Ascending aorta (tissue), 2 donors: ENCODE measurements at regions not wholly inside any gene's neighbourhood (a gene's known extent, or its start where the extent isn't known, plus 50 kb on each side); places are given as distances from the start of the nearest gene placed in this dataset.

ENCODE experiments used
- DNase-seq, 2 donors: peaks; one replicate each; pipeline ENCODE4 v3.0.0-alpha.2; 2019; ENCODE audit warnings: low spot score in 2 of 2
- H3K27ac ChIP-seq, 2 donors: fragments of 200-600 bp; sonication (generic); one replicate each; pipeline ENCODE4 v1.5.1; 2016 to 2017; ENCODE audit warnings: mild to moderate bottlenecking in 1 of 2
- H3K27me3 ChIP-seq: fragments of 200-600 bp; sonication (generic); one replicate; pipeline ENCODE4 v1.5.1; 2017
- H3K36me3 ChIP-seq, 2 donors: fragments of 200-600 bp; sonication (generic); one replicate each; pipeline ENCODE4 v1.5.1; 2016
- H3K4me1 ChIP-seq, 2 donors: fragments of 200-600 bp; sonication (generic); one replicate each; pipeline ENCODE4 v1.5.1; 2016 to 2017; ENCODE audit warnings: mild to moderate bottlenecking in 1 of 2
- H3K4me3 ChIP-seq, 2 donors: fragments of 200-600 bp; sonication (generic); one replicate each; pipeline ENCODE4 v1.5.1; 2016 to 2017; ENCODE audit warnings: mild to moderate bottlenecking in 1 of 2
- H3K9me3 ChIP-seq, 2 donors: fragments of 200-600 bp; sonication (generic); one replicate each; pipeline ENCODE4 v1.5.1; 2016
- intact Hi-C: fragments of 100-400 bp; cut with DNase I; formaldehyde crosslinking; loops from one replicate; pipeline ENCODE4 v1.15.1; 2023
- TF ChIP-seq, protein P1 (sequence below), 3 experiments: fragments of 200-600 bp in 2 of 3; fragments of 450-650 bp in 1 of 3; sonication (generic) in 2 of 3; IDR thresholded peaks; one replicate each; pipeline ENCODE4 v1.5.1; 2016 to 2019; ENCODE audit warnings: antibody characterized with exemption in 3 of 3, mild to moderate bottlenecking in 1 of 3, moderate library complexity in 1 of 3

DNA sequence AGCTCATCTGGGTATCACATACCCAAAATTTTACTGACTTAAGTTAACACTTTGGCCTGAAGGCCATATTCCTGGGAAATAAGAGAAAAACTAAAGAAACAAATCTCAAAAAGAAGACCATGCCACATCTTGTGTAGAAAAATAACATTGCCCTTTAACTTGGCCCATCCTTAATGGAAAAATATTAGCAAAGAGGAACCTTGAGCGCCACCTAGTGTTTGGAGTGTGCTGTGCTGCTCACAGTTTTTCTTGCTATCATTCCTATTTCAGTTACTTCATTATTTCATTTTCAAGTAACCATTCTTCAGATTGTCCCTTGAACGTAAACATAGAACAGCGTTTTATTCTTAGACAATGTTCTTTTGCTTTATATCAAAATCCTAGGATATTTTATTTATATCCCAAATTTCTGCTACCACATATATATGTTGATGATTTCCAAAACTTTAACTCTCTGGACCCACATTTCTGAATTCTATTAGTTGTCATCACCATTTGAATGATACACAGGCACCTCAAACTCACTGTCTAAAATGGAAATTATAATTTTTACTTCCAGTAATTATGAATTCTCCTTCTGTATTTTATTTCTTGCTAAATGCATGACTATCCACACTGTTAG lies 999.0 kb upstream of the ADGRL3 start:
- TF ChIP-seq, protein P1, sequence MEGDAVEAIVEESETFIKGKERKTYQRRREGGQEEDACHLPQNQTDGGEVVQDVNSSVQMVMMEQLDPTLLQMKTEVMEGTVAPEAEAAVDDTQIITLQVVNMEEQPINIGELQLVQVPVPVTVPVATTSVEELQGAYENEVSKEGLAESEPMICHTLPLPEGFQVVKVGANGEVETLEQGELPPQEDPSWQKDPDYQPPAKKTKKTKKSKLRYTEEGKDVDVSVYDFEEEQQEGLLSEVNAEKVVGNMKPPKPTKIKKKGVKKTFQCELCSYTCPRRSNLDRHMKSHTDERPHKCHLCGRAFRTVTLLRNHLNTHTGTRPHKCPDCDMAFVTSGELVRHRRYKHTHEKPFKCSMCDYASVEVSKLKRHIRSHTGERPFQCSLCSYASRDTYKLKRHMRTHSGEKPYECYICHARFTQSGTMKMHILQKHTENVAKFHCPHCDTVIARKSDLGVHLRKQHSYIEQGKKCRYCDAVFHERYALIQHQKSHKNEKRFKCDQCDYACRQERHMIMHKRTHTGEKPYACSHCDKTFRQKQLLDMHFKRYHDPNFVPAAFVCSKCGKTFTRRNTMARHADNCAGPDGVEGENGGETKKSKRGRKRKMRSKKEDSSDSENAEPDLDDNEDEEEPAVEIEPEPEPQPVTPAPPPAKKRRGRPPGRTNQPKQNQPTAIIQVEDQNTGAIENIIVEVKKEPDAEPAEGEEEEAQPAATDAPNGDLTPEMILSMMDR (IDR thresholded peaks at IDR 0.05), result peak in 2 of 3 experiments; percentile 76 to 84
- Histone ChIP-seq H3K27me3 (no peaks in the 10 kb centered on the region), H3K9me3 (no peaks in the 10 kb centered on the region), H3K4me1 (no peaks in the 10 kb centered on the region), H3K4me3 (no peak overlapping the region), H3K36me3 (no peaks in the 10 kb centered on the region), H3K27ac (no peak overlapping the region)
- intact Hi-C loops, result no loop called here
- DNase-seq, result no peak

DNA sequence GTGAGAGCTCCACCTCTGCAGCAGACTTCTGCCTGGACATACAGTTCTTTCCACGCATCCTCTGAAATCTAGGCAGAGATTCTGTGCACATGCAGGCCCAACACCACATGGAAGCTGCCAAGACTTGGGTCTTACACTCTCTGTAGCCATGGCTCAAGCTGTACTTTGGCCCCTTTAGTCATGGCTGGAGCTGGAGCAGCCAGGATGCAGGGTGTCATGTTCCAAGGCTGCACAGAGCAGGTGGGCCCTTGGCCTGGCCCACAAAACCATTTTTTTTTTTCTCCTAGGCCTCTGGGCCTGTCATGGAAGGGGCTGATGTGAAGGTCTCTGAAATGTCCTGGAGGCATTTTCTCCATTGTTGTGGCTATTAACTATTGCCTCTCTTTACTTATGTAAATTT lies 990.5 kb upstream of the ADGRL3 start:
- no peaks in the 10 kb centered on the region for H3K36me3 ChIP-seq
- no peak overlapping the region for H3K4me3 ChIP-seq
- intact Hi-C loops, result no loop called here
- H3K9me3 ChIP-seq, result no peaks in the 10 kb centered on the region
- no peaks in the 10 kb centered on the region for H3K4me1 ChIP-seq
- TF ChIP-seq, protein P1 (IDR thresholded peaks at IDR 0.05), result no peak
- no peak overlapping the region for H3K27ac ChIP-seq
- no peaks in the 10 kb centered on the region for H3K27me3 ChIP-seq
- DNase-seq, result no peak

DNA sequence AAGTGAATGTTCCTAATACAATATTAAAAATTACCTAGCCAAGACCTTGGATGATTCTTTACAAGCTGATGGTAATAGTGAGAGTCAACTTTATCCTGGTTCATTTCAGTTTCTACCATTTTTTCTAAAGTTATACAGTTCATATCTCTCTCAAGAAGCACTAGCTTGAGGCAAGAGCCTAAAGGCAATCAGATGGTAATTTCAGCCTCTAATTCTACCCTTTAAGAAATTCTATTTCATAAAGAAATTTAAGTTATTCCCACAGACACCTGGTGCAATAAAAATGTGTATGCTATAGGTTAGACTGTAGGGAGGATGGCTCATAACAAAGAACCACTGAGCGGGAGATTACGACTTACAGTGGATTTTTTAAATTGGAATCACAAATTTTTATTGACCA lies 984.2 kb upstream of the ADGRL3 start:
- H3K4me3 ChIP-seq, result no peak overlapping the region
- no peaks in the 10 kb centered on the region for H3K36me3 ChIP-seq
- H3K27ac ChIP-seq, result no peak overlapping the region
- no peaks in the 10 kb centered on the region for H3K9me3 ChIP-seq
- intact Hi-C loops, result no loop called here
- no peak for DNase-seq
- H3K4me1 ChIP-seq, result no peaks in the 10 kb centered on the region
- H3K27me3 ChIP-seq, result no peaks in the 10 kb centered on the region
- TF ChIP-seq, protein P1 (IDR thresholded peaks at IDR 0.05), result no peak

DNA sequence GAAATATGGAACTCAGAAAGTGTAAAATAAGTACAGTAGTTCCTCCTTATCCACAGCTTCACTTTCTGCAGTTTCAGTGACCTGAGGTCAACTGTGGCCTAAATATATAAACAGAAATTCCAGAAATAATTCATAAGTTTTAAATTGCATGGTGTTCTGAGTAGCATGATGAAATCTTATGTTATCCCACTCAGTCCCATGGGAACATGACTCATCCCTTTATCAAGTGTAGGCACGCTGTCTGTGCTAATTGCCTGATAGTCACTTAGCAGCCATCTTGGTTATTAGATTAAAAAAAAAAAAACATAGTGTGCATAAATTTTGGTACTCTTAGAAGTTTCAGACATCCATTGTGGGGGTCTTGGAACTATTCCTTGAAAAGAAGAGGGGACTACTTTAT lies 983.4 kb upstream of the ADGRL3 start:
- intact Hi-C loops, result no loop called here
- TF ChIP-seq, protein P1 (IDR thresholded peaks at IDR 0.05), result no peak
- H3K36me3 ChIP-seq, result no peaks in the 10 kb centered on the region
- H3K27ac ChIP-seq, result no peak overlapping the region
- H3K4me1 ChIP-seq, result no peaks in the 10 kb centered on the region
- no peaks in the 10 kb centered on the region for H3K27me3 ChIP-seq
- no peak overlapping the region for H3K4me3 ChIP-seq
- DNase-seq, result no peak
- no peaks in the 10 kb centered on the region for H3K9me3 ChIP-seq

DNA sequence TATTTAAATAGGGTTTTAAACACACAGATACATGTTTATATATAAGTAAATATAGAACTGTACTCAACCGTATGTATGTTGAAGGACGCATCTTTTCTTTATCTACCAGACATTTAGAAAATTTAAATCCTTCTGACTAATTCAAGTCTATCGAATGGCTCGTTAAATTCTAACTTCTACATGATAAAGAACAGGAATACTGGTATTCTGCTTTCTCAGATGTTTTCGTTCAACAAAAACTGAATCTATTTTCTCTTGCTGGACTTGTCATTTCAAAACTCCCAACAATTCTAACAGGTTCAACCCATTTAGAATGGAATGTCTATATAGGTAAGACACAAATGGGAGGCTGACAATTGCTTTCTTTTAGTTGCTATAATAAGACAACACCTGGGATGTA lies 978.3 kb upstream of the ADGRL3 start:
- H3K9me3 ChIP-seq, result no peaks in the 10 kb centered on the region
- no peak overlapping the region for H3K27ac ChIP-seq
- no peak overlapping the region for H3K4me3 ChIP-seq
- peaks cover 0 to 6% of the 10 kb centered on the region in 2 donors for H3K4me1 ChIP-seq
- intact Hi-C loops, result no loop called here
- no peaks in the 10 kb centered on the region for H3K27me3 ChIP-seq
- TF ChIP-seq, protein P1 (IDR thresholded peaks at IDR 0.05), result no peak
- H3K36me3 ChIP-seq, result no peaks in the 10 kb centered on the region
- no peak for DNase-seq
